GM19239 (cell line): ENCODE measurements at regions not wholly inside any gene's neighbourhood (a gene's known extent, or its start where the extent isn't known, plus 50 kb on each side); places are given as distances from the start of the nearest gene placed in this dataset.
"Not testable (repeated sequence)": the region's sequence is repeated elsewhere in the genome, so short reads cannot be mapped to it uniquely, and the experiment has no call there.

Source experiments
- DNase-seq: peaks from one replicate; pipeline ENCODE4 v3.0.0; 2011; ENCODE audit warnings: low spot score; ENCODE audit not compliant: insufficient read length
- FAIRE-seq: peaks from 2 replicates; lab custom pipeline; 2011; peaks lifted over from hg19 to GRCh38; lab: Jason Lieb, UNC

- DNase-seq (no peak), FAIRE-seq (no peak)
Measured at GRCh38 chr11:42841556-42841955, 470.2 kb upstream of the API5 start.

- FAIRE-seq, result no peak
- DNase-seq, result no peak
Measured at GRCh38 chr11:42849362-42849761, 462.4 kb upstream of the API5 start.

- no peak for DNase-seq
- FAIRE-seq, result no peak
Measured at GRCh38 chr11:42857344-42857743, 454.5 kb upstream of the API5 start.

GRCh38 chr11:42870480-42870879 lies 441.3 kb upstream of the API5 start:
- FAIRE-seq (no peak), DNase-seq (no peak)

GRCh38 chr11:42873800-42874405 lies 437.9 kb upstream of the API5 start:
- not testable (repeated sequence) for FAIRE-seq, DNase-seq

- not testable (repeated sequence) for FAIRE-seq, DNase-seq
Measured at GRCh38 chr11:42881335-42881734, 430.5 kb upstream of the API5 start.

- no peak for DNase-seq
- no peak for FAIRE-seq
Measured at GRCh38 chr11:42890773-42891172, 421.0 kb upstream of the API5 start.

GRCh38 chr11:42901084-42901483 lies 410.7 kb upstream of the API5 start:
- DNase-seq, result no peak
- FAIRE-seq, result no peak

GRCh38 chr11:42906226-42906625 lies 405.6 kb upstream of the API5 start:
- no peak for DNase-seq
- FAIRE-seq, result no peak

GRCh38 chr11:42913731-42914130 lies 398.1 kb upstream of the API5 start:
- DNase-seq (no peak), FAIRE-seq (no peak)

- no peak for FAIRE-seq
- no peak for DNase-seq
Measured at GRCh38 chr11:42923651-42924050, 388.1 kb upstream of the API5 start.

- DNase-seq, result no peak
- FAIRE-seq, result no peak
Measured at GRCh38 chr11:42925916-42926315, 385.9 kb upstream of the API5 start.

- DNase-seq, result no peak
- FAIRE-seq, result no peak
Measured at GRCh38 chr11:42947405-42947804, 364.4 kb upstream of the API5 start.

GRCh38 chr11:42949738-42950376 lies 361.9 kb upstream of the API5 start:
- DNase-seq, FAIRE-seq: not testable (repeated sequence)

- DNase-seq (no peak), FAIRE-seq (no peak)
Measured at GRCh38 chr11:42951266-42951665, 360.5 kb upstream of the API5 start.

GRCh38 chr11:42957831-42958230 lies 354.0 kb upstream of the API5 start:
- FAIRE-seq (no peak), DNase-seq (no peak)

GRCh38 chr11:42958635-42959034 lies 353.2 kb upstream of the API5 start:
- no peak for DNase-seq
- FAIRE-seq, result no peak

- FAIRE-seq, result no peak
Measured at GRCh38 chr11:42960521-42961088, 351.2 kb upstream of the API5 start.

GRCh38 chr11:42967653-42968052 lies 344.1 kb upstream of the API5 start:
- DNase-seq, result no peak
- FAIRE-seq, result no peak

More at GRCh38 chr11:42960521-42961088, 351.2 kb upstream of the API5 start:
- no peak for DNase-seq

- no peak for DNase-seq
- FAIRE-seq, result no peak
Measured at GRCh38 chr11:42972741-42973140, 339.1 kb upstream of the API5 start.

- DNase-seq, result no peak
- FAIRE-seq, result no peak
Measured at GRCh38 chr11:42974510-42975179, 337.2 kb upstream of the API5 start.
